Skin of body (tissue), 1 donor: ENCODE measurements at regions not wholly inside any gene's neighbourhood (a gene's known extent, or its start where the extent isn't known, plus 50 kb on each side); places are given as distances from the start of the nearest gene placed in this dataset.

Source experiments
- DNase-seq: peaks from one replicate; lab custom pipeline; 2025; lab: John Stamatoyannopoulos, UW

DNA sequence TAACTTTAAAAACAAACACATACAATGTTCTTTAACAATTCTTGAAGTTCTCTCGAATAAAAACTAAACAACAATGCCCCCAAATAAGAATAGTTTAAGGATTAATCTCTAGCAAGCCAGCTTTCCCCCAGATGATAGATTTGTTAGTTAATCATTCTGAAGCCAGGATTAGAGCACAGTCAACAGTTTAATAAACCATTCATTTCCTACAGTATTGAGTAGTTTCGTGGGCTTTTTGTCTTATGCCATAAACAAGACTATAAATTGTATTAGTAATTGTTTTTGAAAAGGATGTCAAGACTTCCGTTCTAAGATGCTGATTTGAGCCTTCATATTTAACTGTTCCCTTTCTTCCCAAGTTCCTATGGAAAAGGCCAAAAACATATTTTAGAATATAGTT, 136.6 kb downstream of the PIK3R1 start:
- peak; percentile 17 for DNase-seq

DNA sequence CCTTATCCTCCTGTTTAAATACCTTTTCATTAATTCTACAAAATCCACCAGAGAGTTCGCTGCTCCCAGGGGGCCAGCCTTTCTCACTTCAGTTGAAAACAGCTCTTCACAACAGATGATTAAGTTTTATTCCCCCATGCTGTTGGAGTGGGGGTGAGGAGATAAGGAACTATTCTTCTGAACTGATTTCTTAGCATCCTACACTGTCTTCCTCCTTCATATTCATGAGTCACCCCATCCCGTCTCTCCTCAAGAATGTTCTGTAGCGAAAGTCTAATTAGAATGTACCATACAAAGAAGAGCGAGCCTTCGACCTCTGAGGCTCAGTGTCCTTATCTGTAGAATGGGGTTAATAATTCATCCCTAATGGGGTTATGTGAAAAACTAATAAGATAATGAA, 138.0 kb downstream of the PIK3R1 start:
- no peak for DNase-seq

DNA sequence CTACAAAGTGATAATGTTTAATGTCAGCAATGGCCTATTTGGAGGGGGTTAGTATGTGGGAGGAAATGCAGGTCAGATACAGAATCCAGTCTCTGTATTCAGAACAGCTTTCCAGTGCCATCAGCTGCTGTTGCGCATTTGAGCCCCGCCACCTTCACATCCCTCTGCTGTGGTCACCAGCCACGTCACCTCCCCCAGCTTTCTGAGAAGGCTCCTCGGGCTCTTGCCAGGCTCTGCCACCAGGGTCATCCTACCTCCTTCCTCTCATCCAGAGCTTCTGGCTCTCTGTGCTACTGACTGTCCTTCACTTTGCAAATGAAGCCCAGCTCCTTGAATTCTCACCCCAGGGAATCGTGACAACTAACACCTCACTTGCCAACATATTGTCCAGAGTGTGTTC, 138.8 kb downstream of the PIK3R1 start:
- DNase-seq: no peak

DNA sequence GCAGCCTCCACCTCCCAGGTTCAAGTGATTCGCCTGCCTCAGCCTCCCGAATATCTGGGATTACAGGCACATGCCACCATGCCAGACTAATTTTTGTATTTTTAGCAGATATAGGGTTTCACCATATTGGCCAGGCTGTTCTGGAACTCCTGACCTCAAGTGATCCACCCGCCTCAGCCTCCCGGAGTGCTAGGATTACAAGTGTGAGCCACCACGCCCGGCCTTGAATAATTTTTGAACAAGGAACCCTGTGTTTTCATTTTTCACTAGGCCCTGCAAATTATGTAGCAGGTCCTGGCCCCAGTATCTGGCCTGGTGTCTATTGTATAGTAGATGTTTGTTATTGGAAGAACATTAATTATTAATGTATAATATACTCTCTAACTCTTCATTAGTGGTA, 140.7 kb downstream of the PIK3R1 start:
- no peak for DNase-seq

DNA sequence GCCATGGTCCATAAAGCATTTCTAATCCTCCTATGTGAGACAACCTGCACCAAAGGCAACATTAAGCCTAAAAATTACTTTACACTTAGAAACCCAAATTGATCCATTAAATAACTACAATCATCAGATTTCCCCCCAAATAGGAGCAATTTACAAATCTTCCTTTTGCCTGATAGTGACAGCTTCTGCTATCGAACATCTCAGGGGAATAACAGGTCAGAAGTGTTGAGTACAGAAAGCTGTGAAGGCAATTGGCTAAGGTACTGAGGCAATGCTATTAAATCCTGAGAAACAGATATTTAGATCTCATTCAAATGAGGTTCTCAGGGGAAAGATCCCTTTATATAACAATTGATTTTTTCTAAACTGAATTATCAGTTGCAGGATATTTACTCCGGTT, 141.1 kb downstream of the PIK3R1 start:
- DNase-seq: no peak

DNA sequence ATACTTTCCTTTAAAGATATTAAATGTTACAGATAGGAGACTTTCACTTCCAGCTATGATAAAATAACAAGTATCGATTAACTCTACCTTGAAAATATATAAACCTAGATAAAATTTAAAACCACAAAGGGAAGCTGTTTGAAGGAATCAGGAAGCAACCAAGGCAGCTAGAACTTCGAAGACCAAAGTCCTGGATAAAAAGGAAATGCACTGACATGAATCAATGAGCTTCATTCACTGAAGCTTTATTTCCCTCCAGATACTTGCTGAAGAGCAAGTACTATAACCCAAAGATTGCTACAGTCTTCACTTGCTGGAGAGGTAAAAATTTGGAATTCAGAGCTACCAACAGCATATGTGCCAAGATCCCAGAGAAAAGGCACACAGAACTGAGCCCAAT, 144.1 kb downstream of the PIK3R1 start:
- no peak for DNase-seq

DNA sequence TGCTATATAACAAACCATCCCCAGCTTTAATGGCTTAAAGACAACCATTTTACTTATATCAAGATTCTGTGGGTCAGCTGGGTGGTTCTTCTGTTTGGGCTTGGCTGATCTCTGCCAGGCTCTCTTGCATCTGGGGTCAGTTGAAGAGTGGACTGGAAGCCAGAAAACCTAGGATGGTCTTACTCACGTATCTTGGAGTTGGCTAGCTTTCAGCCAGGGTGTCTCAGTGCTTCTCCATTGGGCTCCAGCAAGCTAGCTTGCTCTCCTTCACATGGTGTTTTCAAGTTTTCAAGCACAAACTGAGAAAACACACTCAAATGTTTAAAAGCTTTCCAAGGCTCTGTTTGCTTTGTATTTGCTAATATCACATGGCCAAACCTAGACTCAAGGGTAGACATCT, 146.8 kb downstream of the PIK3R1 start:
- DNase-seq: no peak

DNA sequence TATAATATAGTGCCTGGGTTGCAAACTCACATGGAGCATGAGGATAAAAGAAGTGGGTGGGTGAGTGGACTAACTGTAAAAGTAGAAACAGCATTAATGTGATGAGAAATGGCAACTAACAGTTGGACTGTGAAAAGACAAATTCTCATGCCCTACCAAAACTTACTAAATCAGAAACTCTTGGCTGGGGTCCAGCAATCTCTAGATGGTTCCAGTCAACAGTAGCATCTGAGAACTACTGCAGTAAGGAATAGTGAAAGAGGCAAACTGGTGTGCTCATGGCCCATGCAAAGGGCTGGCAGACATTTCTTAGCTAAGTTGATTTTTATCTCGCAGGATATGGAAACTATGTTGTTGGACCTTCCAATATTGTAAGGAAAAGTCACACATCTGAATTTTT, 150.3 kb downstream of the PIK3R1 start:
- no peak for DNase-seq

DNA sequence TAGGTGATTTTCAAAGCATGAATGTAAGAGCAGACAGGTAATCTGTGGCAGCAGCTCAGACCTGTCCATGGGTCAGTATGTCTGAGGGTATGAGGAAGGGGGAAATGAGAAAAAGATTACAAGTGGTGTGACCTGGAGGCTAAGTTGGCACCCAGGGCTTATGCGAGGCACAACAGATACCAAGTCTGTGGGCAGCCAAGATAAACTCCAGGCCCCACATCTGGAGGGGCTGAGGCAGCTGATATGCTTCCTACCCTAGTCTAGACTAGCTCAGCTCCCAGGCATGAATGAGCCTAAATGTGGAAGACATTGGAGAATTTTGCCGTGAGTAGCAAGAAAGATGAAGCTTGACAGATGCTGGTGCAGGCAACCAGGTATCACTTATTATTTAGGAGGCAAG, 151.7 kb downstream of the PIK3R1 start:
- DNase-seq: no peak

DNA sequence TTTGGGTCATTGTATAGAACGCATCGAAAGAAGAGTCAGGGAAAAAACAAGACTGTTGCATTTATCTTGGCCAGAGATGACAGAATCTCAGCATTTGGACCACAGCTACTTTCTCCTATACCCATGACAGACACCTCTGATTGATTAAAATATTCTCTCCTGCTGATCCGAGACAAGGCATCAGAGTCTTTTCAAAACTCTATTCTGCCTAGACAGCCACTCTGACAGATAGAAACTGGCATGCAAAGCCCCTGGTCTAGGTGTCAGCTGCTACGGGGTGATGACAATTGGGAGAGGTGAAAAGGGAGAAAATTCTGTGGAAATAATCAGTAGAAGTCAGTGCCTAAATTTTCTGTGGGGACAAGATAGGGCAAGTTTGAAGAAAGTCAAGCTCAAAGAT, 152.2 kb downstream of the PIK3R1 start:
- no peak for DNase-seq

DNA sequence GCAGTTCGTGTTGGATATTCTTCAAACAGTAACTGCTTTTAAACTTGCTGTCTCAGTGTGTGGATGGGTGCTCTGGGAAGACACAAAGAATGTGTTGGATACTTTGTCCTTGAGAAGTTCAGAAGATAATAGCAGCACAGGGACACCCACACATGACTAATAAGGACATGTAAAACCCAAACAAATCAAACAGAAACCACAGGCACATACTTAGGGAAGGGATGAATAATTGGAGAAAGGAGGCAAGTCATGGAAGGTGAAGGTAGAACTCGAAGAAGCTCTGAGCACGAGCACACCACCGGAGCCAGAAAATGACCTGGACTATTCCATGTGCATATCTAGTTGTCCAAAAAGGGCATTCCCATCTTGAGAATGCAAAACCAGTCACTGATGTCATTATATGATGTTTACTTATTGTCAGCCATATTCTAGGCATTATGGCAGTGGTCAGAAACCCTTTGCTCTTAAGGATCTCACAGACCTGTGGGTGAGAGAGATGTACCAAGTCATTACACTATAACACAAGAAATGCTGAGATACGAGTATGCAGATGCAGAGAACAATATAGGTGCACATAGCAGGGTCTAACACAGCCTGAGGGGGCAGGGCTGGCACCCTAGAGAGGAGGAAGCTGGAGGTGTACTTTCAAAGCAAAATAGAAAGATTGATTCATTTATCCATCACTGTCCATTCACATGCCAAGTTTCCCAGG, 152.9 kb downstream of the PIK3R1 start:
- DNase-seq: no peak

DNA sequence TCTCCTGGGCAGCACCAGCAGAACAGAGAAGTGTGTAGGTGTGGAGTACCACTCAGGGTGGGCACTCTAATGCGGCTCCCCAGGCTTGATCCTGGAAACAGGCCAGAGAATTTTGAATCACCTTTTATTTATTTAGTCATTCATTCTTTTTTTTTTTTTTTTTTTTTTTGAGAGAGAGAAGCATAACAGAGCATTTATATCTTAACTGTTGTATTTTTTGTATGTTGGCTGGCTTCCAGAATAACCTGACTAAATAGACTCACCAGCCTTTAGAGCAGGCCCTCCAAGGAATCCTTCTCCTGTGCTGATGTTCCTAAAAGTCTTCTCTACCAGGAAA, 153.4 kb downstream of the PIK3R1 start:
- DNase-seq: no peak

DNA sequence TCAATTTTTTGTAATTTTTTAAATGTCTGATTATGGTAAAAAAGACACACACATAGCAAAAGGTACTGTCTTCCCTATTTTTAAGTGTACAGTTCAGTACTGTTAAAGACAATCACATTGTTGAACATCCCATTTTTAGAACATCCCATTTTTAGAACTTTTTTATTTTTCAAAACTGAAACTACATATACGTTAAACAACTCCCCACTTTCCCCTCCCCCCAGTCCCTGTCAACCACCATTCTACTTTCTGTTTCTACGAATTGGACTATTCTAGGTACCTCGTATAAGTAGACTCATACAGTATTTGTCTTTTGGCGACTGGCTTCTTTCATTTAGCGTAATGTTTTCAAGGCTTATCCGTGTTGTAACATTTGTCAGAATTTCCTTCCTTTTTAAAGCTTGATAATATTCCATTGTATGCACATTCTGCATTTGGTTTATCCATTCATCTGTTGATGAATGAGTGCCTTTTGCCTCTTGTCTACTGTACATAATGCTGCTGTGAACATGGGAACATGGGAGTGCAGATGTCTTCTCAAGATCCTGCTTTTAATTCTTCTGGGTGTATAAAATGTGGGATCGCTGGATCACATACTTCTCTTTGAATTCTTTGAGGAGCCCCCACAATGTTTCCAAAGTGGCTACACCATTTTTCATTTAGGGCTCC, 154.0 kb downstream of the PIK3R1 start:
- DNase-seq: no peak

DNA sequence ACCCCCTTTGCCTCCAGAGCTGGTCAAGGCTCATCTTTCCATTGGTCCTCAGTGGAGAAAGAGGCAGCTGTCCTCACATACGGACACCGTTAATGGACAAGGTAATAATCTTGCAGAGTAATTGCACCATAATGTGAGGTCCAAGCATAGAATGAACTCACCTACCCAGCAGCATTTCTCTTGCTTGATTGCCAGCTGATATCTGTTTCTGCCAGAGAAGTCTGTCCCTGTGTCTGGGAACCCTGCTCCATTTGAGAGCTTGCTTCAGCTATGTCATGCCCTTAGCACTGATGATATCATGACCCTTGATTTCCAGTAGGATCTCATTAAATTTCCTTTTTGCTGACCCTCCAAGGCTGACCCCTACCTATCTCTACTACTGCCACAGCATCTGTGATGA, 154.6 kb downstream of the PIK3R1 start:
- no peak for DNase-seq

DNA sequence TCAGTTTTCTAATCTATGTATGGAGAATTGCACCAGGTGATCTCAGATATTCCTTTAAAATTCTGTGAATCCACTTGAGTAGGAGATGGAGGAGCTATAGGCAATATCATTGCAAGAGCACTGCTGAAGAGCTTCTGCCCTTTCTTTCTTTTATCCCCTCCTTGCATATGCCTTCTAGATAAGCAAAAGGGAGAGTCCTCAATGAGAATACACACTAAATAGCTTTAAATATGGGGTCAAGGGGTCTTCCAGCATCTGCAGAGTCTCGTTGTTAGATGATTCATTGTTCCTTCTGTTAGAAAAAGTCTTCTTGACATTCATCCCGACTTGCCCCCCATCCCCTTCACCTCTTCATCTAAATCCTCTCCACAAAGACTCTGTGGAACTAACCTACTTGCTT, 156.1 kb downstream of the PIK3R1 start:
- no peak for DNase-seq

DNA sequence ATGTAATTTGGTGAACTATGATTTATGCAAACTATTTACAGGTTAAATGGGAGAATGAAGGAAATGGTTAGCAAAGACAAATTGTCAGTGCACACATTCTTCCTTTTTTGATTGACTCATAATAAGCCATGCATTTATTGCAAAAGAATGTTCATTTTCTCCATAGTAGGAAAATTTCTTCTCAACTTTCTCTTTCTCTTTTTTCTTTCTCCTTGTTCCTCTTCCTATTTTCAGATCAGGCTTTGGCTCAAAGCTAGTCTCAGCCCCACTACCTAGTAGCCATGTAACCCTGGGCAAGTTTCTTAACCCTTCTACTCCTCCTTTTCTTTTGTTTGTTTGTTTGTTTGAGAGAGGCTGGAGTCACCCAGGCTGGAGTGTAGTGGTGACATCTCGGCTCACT, 156.6 kb downstream of the PIK3R1 start:
- DNase-seq: no peak

DNA sequence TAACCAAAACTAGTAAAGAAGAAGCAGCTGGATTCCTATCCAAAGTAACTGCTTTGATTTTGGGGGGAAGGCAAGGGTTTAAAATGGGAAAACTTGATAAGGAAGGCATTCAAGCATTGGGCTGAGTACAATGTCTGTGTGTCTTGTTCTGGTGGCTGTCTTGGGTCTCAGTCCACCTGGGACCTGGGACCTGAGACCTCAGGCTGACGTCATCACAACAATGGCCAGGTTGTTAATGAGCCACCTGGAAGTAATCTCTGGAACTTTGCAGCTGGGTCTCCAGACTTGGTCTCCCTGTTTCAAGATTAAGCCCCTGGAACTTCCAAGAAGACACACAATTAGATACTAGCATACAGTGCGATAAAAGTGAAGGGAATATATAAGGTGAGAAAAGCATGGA, 157.5 kb downstream of the PIK3R1 start:
- DNase-seq: no peak

DNA sequence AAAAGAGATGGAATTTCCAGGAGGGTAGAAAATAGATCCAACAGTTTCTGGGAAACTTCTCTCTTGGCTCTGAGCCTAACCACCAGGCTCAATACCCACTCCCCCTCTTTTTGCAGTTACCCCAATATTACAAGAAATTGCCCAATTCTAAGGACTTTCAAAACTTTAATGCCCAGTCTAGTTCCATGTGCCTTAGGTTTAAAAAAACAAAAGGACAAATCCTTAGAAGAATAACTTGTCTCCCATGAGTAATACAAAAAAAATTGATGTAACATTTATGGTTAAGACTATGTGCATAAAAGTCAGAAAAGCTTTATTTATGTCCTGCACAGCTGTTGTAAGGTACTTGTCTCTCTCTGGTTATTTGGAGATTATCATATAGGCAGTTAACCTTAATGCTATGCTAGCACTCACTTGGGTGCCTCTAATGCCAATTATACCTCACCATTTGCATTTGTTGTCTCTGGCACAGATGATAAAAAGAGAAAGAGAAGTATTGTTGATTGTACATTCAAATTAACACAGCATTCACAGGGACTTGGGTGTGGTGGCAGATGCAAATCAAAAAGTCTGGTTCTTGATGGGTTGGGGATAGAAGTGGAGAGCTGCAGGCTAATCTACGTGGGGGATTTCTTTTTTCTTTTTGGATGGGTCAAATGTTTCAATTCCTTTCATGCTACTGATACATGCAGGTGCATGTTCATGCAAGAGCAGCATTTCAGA, 159.4 kb downstream of the PIK3R1 start:
- DNase-seq: no peak

DNA sequence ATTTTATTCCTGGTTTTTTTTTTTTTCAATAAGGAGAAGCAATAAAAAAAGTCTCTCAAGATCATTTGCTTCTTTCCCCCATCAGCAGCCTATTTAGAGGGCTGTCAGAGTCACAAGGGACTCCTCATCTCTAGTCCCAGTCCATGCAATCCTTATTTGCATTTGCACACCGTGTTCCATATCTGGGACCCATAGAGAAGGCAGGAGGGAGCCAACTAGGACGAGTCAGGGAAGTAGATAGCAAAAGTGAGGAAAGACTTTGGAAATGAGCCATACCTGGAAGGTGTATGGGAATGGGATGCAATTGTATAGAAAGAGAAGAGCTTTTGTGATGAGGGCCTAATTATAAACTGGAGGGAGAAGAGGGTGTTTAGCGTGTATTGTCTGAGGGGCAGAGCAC, 160.0 kb downstream of the PIK3R1 start:
- DNase-seq: no peak

DNA sequence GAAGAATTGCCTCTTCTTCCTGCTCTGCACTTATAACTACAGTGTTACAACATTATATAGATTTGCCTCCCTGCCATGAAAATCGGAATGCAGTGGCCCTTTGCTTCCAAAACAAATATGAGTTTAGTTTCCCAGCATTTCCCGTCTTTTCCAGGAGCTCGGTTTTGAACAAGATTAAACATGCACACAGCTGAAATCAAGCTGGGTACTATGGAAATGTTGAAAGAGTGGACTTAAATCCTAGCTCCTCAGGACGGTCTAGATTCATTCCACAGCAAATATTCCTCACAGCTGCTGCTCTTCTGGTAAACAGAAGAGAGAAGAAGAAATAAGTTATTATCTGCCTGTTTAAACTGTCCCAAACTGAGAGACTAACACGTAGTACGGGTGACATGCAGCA, 161.4 kb downstream of the PIK3R1 start:
- DNase-seq: no peak

DNA sequence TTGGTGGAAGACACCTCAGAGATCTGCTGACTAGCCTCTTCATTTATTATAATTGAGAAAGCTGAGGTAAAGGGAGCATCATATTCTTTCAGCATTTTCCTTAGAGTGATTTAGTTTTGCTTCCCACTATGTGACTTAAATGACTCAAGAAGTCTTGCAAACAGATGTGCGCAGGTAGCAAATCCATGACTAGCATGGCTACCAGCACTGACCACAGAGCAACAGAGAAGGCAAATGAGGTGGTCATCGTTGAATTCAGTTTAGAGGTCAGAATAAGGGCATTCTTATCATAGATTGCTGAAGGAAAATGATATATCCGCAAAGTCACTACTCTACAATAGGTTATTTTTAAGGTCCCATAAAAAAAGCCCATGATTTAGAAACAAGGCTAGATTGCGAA, 162.2 kb downstream of the PIK3R1 start:
- no peak for DNase-seq

DNA sequence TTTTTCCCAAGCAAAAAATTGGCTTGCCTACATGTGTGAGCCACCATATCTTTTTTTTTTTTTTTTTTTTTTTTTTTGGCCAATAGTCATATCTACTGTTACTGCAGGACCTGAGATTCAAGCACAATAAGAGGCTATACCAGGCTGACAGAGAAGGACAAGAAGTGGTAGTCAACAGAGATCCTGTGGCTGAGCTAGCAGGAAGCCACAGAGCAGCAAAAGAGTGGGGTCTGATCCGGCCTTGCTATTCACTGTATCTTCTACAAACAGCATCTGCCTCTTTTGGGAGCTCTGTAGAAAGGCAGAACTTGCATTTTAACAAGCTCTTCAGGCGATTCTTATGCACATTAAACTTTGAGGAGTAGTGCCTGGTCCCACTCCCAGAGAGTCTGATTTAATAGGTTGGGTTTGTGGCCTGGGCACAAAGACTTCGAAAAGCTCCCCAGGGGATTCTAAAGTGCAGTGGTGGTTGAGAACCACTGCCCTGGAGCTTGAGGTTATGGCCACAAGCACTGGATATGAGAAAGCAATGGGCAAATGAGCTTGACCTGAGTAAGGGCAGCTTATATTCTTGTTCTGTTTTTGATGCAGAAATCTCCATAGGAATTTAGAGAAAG, 162.8 kb downstream of the PIK3R1 start:
- DNase-seq: no peak
